K562 (cell line): ENCODE measurements at regions not wholly inside any gene's neighbourhood (a gene's known extent, or its start where the extent isn't known, plus 50 kb on each side); places are given as distances from the start of the nearest gene placed in this dataset.

Source experiments
- ATAC-seq: fragments of 200-7000 bp; cut with Tn5 transposase; 3 replicates; pipeline ENCODE4 v1.9.1; 2020; ENCODE audit warnings: moderate library complexity
- BruUV-seq: library from RNA; stranded (reverse); fragments of 400-500 nt; replicated peaks from 2 replicates; lab custom pipeline; 2021; lab: Mats Ljungman, UMichigan
- CTCF ChIA-PET: fragments of 300-600 bp; formaldehyde crosslinking; extraction: SDS; loops from one replicate; lab custom pipeline; 2021; ENCODE audit warnings: low intra/inter-chr PET ratio; lab: Yijun Ruan, JAX
- POLR2A ChIA-PET: fragments of 300-600, 350-650 bp; sonication (Branson Sonifier 250); formaldehyde crosslinking; extraction: SDS; loops from one replicate; lab custom pipeline; 2021; ENCODE audit warnings: antibody characterized with exemption, inconsistent platforms; lab: Yijun Ruan, JAX
- DNase-seq, 4 experiments: peaks; one replicate each; pipeline versions ENCODE4 v3.0.0 to v3.0.0-alpha.2; 2011 to 2018; ENCODE audit warnings: low spot score in 3 of 4, mixed read lengths in 3 of 4; ENCODE audit errors: extremely low read depth in 1 of 4
- FAIRE-seq: peaks from 2 replicates; lab custom pipeline; 2011; peaks lifted over from hg19 to GRCh38; lab: Jason Lieb, UNC
- H2AFZ ChIP-seq: 2 replicates; pipeline ENCODE4 v1.6.0; 2011; ENCODE audit warnings: low read depth, low read length, control low read depth, inconsistent platforms
- H3K27ac ChIP-seq: fragments of 200-600 bp; 3 replicates; pipeline ENCODE4 v1.8.0; 2011; ENCODE audit warnings: low read depth, mild to moderate bottlenecking, control low read depth, inconsistent platforms, low read length, moderate library complexity, mixed read lengths; ENCODE audit errors: extremely low read depth
- H3K27me3 ChIP-seq, 2 experiments: fragments of 300-600 bp in 1 of 2; 2 replicates in 1 of 2; 3 replicates in 1 of 2; pipeline versions ENCODE4 v1.6.0 to v1.8.0; 2011; ENCODE audit warnings: inconsistent platforms in 2 of 2, low read length in 2 of 2, mild to moderate bottlenecking in 1 of 2, mixed read lengths in 1 of 2, moderate library complexity in 1 of 2; ENCODE audit not compliant: control insufficient read depth in 2 of 2, insufficient read depth in 2 of 2
- H3K36me3 ChIP-seq: fragments of 300-600 bp; 3 replicates; pipeline ENCODE4 v1.8.0; 2011; ENCODE audit warnings: mild to moderate bottlenecking, low read length, inconsistent platforms; ENCODE audit not compliant: control insufficient read depth, insufficient read depth
- H3K4me1 ChIP-seq, 2 experiments: fragments of 200-600 bp in 1 of 2; replicated peaks in 1 of 2; 2 replicates in 1 of 2; 3 replicates in 1 of 2; pipeline versions ENCODE4 v1.5.1 to v1.8.0; 2011; ENCODE audit warnings: inconsistent platforms in 2 of 2, low read length in 2 of 2, mild to moderate bottlenecking in 1 of 2, mixed read lengths in 1 of 2, moderate library complexity in 1 of 2; ENCODE audit not compliant: control insufficient read depth in 2 of 2, insufficient read depth in 2 of 2
- H3K4me2 ChIP-seq: 2 replicates; pipeline ENCODE4 v1.6.1; 2011; ENCODE audit warnings: low read length, control low read depth, inconsistent platforms, mixed read lengths; ENCODE audit not compliant: insufficient read depth
- H3K4me3 ChIP-seq: fragments of 200-600 bp; sonication (generic), shearing (Covaris generic); 2 replicates; pipeline ENCODE4 v1.5.1; 2016; ENCODE audit warnings: control low read depth, inconsistent platforms
- H3K79me2 ChIP-seq: fragments of 200-600 bp; 3 replicates; pipeline ENCODE4 v1.8.0; 2011; ENCODE audit warnings: low read length, inconsistent platforms; ENCODE audit not compliant: control insufficient read depth, insufficient read depth
- H3K9ac ChIP-seq, 2 experiments: 2 replicates each; pipeline versions ENCODE4 v1.6.0 to v1.6.1; 2011; ENCODE audit warnings: low read depth in 2 of 2, low read length in 2 of 2, control low read depth in 1 of 2, inconsistent platforms in 1 of 2, mild to moderate bottlenecking in 1 of 2, mixed read lengths in 1 of 2; ENCODE audit not compliant: insufficient read depth in 1 of 2
- H3K9me1 ChIP-seq: one replicate; pipeline ENCODE4 v1.6.0; 2011; ENCODE audit warnings: inconsistent platforms, mild to moderate bottlenecking, low read length, moderate library complexity; ENCODE audit not compliant: control insufficient read depth, insufficient read depth
- H3K9me3 ChIP-seq: replicated peaks from 2 replicates; pipeline ENCODE4 v1.5.1; 2011; ENCODE audit warnings: low read depth, low read length, inconsistent platforms; ENCODE audit not compliant: control insufficient read depth, insufficient read depth
- H4K20me1 ChIP-seq: replicated peaks from 2 replicates; pipeline ENCODE4 v1.6.1; 2011; ENCODE audit warnings: low read length, inconsistent platforms, mixed read lengths; ENCODE audit not compliant: control insufficient read depth, insufficient read depth
- FOXA3 ChIP-seq, 2 experiments: fragments of 450-650 bp in 1 of 2; sonication (generic) in 1 of 2; formaldehyde crosslinking; IDR thresholded peaks in 1 of 2; conservative IDR thresholded peaks in 1 of 2; 2 replicates each; pipeline versions ENCODE4 v1.4.0 to v1.8.0; 2020 to 2022; ENCODE audit warnings: mild to moderate bottlenecking in 2 of 2, missing genetic modification reagents in 1 of 2
- HSF4 ChIP-seq: fragments of 250-450 bp; sonication (Bioruptor Pico); IDR thresholded peaks from 2 replicates; pipeline ENCODE4 v2.1.2; 2022; ENCODE audit warnings: mild to moderate bottlenecking, moderate library complexity, borderline replicate concordance
- MEF2D ChIP-seq: conservative IDR thresholded peaks from 2 replicates; pipeline ENCODE4 v1.6.1; 2016; ENCODE audit warnings: low read depth, missing genetic modification characterization, missing compliant biosample characterization
- MIER1 ChIP-seq: fragments of 450-650 bp; IDR thresholded peaks from 2 replicates; pipeline ENCODE4 v1.6.1; 2016; ENCODE audit warnings: antibody characterized with exemption, mild to moderate bottlenecking, low read depth
- MTF1 ChIP-seq: fragments of 250-450 bp; sonication (Bioruptor Pico); IDR thresholded peaks from 2 replicates; pipeline ENCODE4 v1.9.0; 2021; ENCODE audit warnings: moderate library complexity, mild to moderate bottlenecking, inconsistent platforms, borderline replicate concordance
- NCOA4 ChIP-seq: fragments of 450-650 bp; IDR thresholded peaks from 2 replicates; pipeline ENCODE4 v1.6.1; 2018; ENCODE audit warnings: mild to moderate bottlenecking; ENCODE audit not compliant: partially characterized antibody
- POLR2B ChIP-seq: fragments of 450-650 bp; IDR thresholded peaks from 2 replicates; pipeline ENCODE4 v1.6.1; 2018; ENCODE audit warnings: low read depth; ENCODE audit not compliant: partially characterized antibody
- RAD51 ChIP-seq: fragments of 450-650 bp; IDR thresholded peaks from 2 replicates; pipeline ENCODE4 v1.7.1; 2016; ENCODE audit warnings: low read depth, mild to moderate bottlenecking, borderline replicate concordance
- RB1 ChIP-seq: fragments of 450-650 bp; IDR thresholded peaks from 2 replicates; pipeline ENCODE4 v1.6.1; 2017; ENCODE audit warnings: low read depth, mild to moderate bottlenecking
- SMAD4 ChIP-seq: fragments of 250-450 bp; sonication (Bioruptor Pico); conservative IDR thresholded peaks from 2 replicates; pipeline ENCODE4 v1.8.0; 2021; ENCODE audit warnings: inconsistent platforms, mild to moderate bottlenecking, moderate library complexity
- SMARCB1 ChIP-seq: IDR thresholded peaks from 2 replicates; pipeline ENCODE4 v1.6.1; 2011; ENCODE audit warnings: improper control_type of control experiment, low read depth; ENCODE audit not compliant: insufficient read length
- SMARCE1 ChIP-seq: fragments of 450-650 bp; IDR thresholded peaks from 2 replicates; pipeline ENCODE4 v1.7.1; 2016; ENCODE audit warnings: mild to moderate bottlenecking
- SNIP1 ChIP-seq: fragments of 450-650 bp; IDR thresholded peaks from 2 replicates; pipeline ENCODE4 v1.7.1; 2017; ENCODE audit warnings: low read depth, mild to moderate bottlenecking
- SREBF1 ChIP-seq: fragments of 150-350 bp; IDR thresholded peaks from 2 replicates; pipeline ENCODE4 v1.6.1; 2014; ENCODE audit warnings: antibody characterized with exemption, low read depth, low read length, borderline replicate concordance
- ZNF77 ChIP-seq: fragments of 250-450 bp; sonication (Bioruptor Pico); IDR thresholded peaks from 2 replicates; pipeline ENCODE4 v1.5.0; 2020
- WGBS: fragments of 100-300 bp; shearing (Covaris generic); methylation state at CpG from one replicate; pipeline ENCODE4 v1.1.6; 2016; ENCODE audit warnings: low coverage, mixed read lengths; ENCODE audit not compliant: insufficient coverage; ENCODE audit errors: missing lambda C conversion rate; 5-methylcytosine and 5-hydroxymethylcytosine counted together
- in situ Hi-C: fragments of 300-500 bp; cut with MboI; formaldehyde crosslinking; loops from 4 replicates; pipeline ENCODE4 v1.15.0; 2018; ENCODE audit warnings: inconsistent platforms, mixed read lengths
- intact Hi-C: fragments of 100-400 bp; cut with micrococcal nuclease; formaldehyde crosslinking; loops from 2 replicates; pipeline ENCODE4 v1.14.2; 2022
- TF ChIP-seq, protein P1 (sequence below): sonication (generic); formaldehyde crosslinking; IDR thresholded peaks from 2 replicates; pipeline ENCODE4 v1.9.0; 2022; ENCODE audit warnings: mild to moderate bottlenecking, missing genetic modification reagents
- TF ChIP-seq, protein P2 (sequence below): sonication (generic); formaldehyde crosslinking; IDR thresholded peaks from 2 replicates; pipeline ENCODE4 v1.8.0; 2022; ENCODE audit warnings: missing genetic modification reagents, mild to moderate bottlenecking, moderate library complexity, borderline replicate concordance

DNA sequence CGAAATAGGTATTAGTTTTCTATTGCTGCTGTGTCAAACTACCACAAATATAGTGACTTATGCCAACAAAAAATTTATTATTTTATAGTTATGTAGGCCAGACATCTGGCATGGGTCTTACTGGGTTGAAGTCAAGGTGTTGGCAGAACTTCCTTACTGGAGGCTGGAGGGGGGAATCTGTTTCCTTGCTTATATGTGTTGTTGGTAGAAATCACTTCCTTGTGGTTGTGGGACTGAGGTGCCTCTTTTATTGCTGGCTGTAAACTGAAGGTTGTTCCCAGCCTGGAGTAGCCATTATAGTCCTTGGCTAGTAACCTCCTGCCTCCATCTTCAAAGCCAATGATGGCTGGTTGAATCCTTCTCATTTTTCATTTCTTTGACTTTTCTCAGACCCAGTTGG is 439.8 kb upstream of the EEF2KMT start:
- no peaks in the 10 kb centered on the region; a peak in 1 of 5 replicates for H3K27me3 ChIP-seq
- no peak overlapping the region for H3K9ac ChIP-seq
- no peak overlapping the region for H2AFZ ChIP-seq
- TF ChIP-seq SMARCE1 (no peak), POLR2B (no peak), HSF4 (CRISPR knock-in tag) (no peak), RAD51 (no peak), FOXA3 (CRISPR knock-in tag; conservative IDR thresholded peaks at IDR 0.05 in 1 of 2, IDR thresholded peaks at IDR 0.05 in 1 of 2) (no peak), SNIP1 (no peak), NCOA4 (no peak), RB1 (no peak), MIER1 (no peak), SMAD4 (CRISPR knock-in tag) (no peak), SREBF1 (no peak), SMARCB1 (no peak), MTF1 (CRISPR knock-in tag) (no peak), MEF2D (tag) (no peak), ZNF77 (CRISPR knock-in tag) (no peak)
- TF ChIP-seq, protein P1, sequence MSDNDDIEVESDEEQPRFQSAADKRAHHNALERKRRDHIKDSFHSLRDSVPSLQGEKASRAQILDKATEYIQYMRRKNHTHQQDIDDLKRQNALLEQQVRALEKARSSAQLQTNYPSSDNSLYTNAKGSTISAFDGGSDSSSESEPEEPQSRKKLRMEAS, result no peak
- TF ChIP-seq, protein P2, sequence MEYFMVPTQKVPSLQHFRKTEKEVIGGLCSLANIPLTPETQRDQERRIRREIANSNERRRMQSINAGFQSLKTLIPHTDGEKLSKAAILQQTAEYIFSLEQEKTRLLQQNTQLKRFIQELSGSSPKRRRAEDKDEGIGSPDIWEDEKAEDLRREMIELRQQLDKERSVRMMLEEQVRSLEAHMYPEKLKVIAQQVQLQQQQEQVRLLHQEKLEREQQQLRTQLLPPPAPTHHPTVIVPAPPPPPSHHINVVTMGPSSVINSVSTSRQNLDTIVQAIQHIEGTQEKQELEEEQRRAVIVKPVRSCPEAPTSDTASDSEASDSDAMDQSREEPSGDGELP (CRISPR knock-in tag), result no peak
- ChIA-PET POLR2A (no interaction called here), CTCF (no interaction called here)
- DNase-seq, result no peak
- no peaks in the 10 kb centered on the region for H4K20me1 ChIP-seq
- ATAC-seq, result no peak
- no peaks in the 10 kb centered on the region for H3K9me3 ChIP-seq
- no peak overlapping the region for H3K27ac ChIP-seq
- H3K4me2 ChIP-seq, result no peak overlapping the region
- H3K9me1 ChIP-seq, result no peaks in the 10 kb centered on the region
- no peak for FAIRE-seq
- no peaks in the 10 kb centered on the region for H3K36me3 ChIP-seq
- no peaks in the 10 kb centered on the region for H3K79me2 ChIP-seq
- intact Hi-C loops (no loop called here), in situ Hi-C loops (no loop called here)
- H3K4me3 ChIP-seq, result no peak overlapping the region
- no TSS peak for BruUV-seq
- no peaks in the 10 kb centered on the region for H3K4me1 ChIP-seq
- WGBS, result 0% methylated on average over 1 of the region's 1 CpG
